ENCODE measurements at regions not wholly inside any gene's neighbourhood (a gene's known extent, or its start where the extent isn't known, plus 50 kb on each side); places are given as distances from the start of the nearest gene placed in this dataset.

DNA sequence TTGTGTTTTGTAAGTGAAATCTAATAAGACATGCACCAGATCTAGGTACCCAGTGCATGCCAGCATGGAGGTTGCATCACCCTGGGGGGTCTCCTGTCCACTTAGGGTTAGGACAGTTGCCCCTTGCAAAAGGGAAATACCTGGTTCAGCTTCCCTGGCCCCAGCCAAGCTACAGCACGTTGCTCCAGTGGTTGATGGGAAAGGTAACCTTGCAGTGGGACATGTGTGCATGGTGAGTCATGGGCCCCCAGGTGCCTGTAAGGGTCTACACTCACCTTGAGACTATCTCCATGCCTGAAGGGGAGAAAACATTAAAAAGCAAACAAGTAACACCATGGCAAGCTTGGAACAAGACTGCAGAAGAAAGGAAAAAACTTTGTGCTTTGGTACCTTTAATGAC is 143.9 kb downstream of the LSM5 start:
- no peak for DNase-seq (ENCODE audit: low spot score)

GRCh38 chr7:32336726-32337125 is 153.5 kb downstream of the LSM5 start:
- DNase-seq (ENCODE audit: low spot score) = no peak

DNA sequence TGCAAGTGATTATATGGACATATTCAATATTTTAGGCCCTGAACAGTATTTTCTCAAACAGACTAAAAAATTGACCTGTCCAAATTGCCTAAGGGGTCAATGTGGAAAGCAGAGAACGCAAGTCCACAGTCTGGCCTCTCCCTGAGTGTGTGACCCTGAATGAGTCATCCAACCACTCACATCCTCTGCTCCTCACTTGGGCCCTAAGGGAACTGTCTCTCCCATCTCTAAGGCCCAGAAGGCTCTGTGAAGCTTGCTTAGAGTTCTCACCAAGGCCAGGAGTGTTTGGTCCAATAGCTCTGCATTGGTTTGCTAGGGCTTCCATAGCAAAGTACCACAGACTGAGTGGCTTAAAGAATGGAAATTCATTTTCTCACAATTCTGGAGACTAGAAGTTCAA is 155.1 kb downstream of the LSM5 start:
- DNase-seq (ENCODE audit: low spot score) = no peak

DNA sequence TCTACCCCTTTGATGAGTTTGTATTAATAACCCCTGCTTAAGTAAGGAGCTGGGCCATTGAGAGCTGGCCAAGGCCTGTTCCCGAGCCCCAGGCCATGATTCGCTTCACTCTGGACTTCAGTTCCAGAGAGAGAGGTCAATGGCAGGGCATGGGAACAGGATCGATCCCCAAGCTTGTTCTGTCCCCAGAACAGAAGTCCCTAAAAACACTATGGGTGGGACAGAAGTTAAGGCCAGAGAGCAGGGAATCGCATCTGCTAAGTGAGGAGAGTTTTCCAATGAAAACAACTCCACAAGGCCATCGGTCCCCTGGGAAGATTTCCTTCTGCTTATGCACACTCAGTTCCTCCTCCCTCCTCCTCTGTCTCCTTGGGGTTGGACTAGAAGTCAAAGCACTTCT is 159.6 kb downstream of the LSM5 start:
- DNase-seq (ENCODE audit: low spot score) = no peak

- DNase-seq (ENCODE audit: low spot score) = no peak
These were observed 164.1 kb downstream of the LSM5 start for GRCh38 chr7:32326078-32326477.

DNA sequence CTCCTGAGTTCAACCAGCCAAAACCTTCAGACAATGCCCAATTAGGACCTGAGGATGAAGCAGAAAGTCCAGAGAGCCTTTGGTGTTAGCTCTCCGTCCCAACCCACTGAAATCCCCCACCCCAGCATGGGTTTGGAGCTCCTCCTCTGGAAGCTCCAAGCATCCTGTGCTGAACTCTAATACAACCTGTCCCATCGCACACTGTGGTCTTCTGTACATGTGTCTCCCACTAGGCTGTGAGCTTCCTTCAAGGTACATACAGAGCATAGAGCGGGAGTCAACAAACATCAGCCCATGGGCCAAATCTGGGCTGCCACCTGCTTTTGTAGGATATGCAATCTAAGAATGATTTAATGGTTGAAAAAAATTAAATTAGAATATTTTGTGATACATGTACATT is 166.5 kb downstream of the LSM5 start:
- DNase-seq (ENCODE audit: low spot score) = no peak

DNA sequence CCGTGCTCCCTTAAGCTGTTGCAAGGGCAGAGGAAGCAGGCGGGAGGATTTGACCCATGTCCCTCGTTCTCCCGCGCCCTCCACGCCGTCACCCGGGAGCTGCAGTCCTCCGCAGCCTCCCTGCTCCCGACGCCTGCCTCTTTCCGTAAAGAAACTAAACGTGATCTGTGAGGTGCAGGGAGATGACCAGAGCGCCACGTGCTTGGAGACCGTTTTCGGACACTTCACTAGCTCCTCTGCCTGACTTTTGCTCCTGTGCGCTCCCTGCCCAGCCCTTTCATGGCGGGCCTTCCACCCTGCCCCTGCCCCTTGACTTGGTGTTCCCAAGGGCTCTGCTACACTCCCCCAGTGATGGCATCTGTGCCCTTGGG is 171.2 kb downstream of the LSM5 start:
- DNase-seq (ENCODE audit: low spot score) = no peak

DNA sequence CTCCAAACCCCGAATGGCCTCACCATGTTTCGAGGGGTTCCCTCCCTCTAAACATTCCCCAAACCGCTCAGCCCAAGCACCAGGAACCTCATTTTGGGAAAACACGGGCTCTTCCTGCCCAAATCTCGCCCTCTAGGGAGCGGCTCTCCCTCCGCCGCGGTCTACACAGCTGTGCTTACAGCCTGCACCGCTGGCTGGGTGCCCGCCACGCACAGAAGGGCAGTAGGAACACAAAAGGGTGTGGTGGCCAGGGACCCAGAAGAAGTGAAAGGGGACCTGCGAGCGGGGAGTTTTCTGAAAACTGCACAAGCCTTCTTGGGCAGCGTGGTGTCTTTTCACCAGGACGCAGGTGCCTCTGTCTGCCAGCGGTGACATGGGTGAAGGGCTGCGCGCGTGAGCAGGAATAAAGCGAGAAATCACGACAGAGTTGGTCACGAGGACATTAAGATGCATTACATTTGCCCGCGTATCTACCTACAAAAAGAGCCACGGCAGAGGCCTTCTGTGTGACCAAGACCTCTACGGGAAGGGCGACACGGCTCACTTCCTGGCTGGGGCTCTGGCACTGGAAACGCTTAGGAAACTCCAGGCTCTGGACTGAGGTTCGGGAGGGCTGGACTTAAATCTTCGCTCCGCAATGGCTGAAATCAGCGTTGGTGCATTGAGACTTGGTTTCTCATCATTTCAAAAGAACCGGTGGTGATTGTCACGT is 171.7 kb downstream of the LSM5 start:
- no peak for DNase-seq (ENCODE audit: low spot score)

GRCh38 chr7:32316839-32317238 is 173.3 kb downstream of the LSM5 start:
- DNase-seq (ENCODE audit: low spot score) = no peak

- no peak for DNase-seq (ENCODE audit: low spot score)
These were observed 175.4 kb downstream of the LSM5 start for GRCh38 chr7:32314761-32315160.

GRCh38 chr7:32301427-32301826 is 188.8 kb downstream of the LSM5 start:
- DNase-seq (ENCODE audit: low spot score) = no peak

DNA sequence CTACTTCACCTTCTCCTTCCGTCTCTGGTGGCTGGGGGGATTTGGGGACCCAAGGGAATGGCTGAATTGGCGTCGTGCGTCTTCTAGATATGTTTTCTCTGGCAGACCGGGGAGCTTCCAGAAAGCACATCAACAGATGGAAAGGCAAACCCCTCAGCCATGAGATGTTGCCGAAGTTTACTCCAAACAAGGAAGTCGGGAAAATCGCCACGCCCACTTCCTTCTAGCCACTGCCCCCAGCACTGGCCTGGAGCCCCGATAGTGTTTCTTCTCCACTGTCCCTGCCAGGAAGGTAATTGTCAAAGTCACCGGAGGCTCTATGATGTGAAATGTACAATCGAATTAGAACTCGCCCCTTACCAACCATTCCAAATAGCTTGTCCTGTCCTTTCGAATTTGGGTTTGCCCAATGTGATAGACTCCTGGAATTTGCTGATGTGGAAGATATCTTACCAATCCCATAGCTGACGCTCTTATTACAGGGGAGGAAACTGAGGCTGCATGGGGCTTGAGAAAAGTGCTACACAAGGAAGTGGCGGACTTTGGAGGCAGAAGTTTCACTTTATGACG is 191.0 kb downstream of the LSM5 start:
- no peak for DNase-seq (ENCODE audit: low spot score)

- DNase-seq (ENCODE audit: low spot score) = peak; percentile 13
These were observed 191.6 kb downstream of the LSM5 start for GRCh38 chr7:32298408-32299132.

DNA sequence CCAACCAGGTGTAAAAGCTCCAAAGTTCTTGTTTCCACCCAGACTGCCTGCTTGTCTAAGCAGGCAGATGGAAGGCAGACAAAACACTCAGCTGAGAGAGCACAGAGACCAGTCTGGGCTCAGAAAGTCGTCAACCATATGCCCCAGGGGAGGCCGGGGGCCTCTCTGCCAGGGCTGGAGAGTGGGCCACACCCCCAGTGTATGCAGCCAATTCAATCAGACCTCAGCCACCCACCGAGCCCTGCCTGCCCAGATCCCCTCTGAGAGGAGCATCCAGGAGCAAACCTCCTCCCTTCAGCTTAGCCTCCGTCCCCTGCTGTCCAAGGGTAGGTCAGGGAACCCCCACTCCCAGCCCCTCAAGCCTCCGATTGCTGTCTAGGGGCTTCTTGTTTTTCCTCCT is 196.3 kb downstream of the LSM5 start:
- no peak for DNase-seq (ENCODE audit: low spot score)

- no peak for DNase-seq (ENCODE audit: low spot score)
These were observed 200.3 kb downstream of the LSM5 start for GRCh38 chr7:32289651-32290414.

GRCh38 chr7:32285698-32286097 is 204.5 kb downstream of the LSM5 start:
- no peak for DNase-seq (ENCODE audit: low spot score)

- no peak for DNase-seq (ENCODE audit: low spot score)
These were observed 206.6 kb downstream of the LSM5 start for GRCh38 chr7:32283546-32283945.

- no peak for DNase-seq (ENCODE audit: low spot score)
These were observed 209.3 kb upstream of the PDE1C start for GRCh38 chr7:32279500-32279899.

DNA sequence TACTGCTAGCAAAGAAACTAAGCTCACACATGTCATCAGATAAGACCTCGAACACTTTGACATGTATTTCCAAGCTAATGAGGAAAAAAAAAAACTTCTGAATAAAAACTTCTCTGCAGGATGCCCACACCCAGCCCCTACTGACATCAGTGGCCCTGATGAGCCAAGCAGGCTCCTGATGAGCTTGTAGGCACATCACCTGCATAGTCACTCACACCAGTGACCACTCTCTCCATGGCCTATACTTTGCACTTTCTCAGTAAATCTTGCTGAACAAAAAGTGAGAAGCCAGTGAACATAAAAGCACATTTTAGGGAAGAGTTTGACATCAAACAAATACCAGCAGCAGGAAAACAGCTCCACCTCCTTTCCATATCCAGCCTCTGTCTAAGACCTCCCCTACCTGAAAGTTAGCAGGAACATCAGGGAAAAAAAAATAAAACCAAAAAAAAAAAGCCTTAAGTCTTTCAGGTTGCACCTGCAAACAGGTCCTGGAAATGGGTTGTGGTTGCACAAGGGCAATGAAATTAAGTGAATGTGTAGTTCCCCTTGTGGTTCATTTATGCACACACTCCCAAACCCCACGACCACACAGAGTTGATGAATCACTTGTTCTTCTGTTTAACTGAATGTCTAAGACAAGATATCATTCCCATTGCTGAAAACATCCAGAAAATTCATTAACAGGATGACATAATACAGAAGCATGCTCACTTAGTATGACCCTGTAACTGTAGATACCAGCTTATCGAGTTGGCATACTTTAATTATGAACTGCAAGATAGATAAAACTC is 205.2 kb upstream of the PDE1C start:
- DNase-seq (ENCODE audit: low spot score) = no peak

- DNase-seq (ENCODE audit: low spot score) = no peak
These were observed 203.1 kb upstream of the PDE1C start for GRCh38 chr7:32273297-32273696.

DNA sequence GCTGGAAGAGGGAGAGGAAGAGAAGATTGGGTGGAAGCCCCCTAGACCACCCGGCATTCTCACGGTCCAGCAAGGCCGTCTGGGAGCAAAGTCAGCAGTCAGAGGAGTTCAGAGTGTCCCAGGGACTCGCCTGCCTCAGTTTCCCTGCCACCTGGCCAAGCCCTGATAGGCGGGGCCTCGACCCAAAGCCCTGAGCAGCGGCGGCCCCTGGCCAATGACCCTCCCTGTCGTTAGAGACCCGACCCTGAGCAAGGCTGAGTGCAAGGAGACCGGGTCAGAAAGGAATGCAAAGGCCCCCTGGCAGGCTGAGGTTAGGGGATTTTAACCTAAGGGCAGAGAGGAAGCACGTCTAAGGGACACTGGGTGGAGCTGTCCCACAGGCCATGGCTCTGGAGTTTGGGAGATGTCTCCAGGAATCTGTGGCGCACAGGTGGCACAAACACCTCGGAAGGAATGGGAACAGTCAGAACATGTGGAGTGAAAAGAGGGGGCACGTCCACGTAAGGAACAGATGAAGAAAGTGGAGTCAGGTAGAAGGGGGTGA is 196.8 kb upstream of the PDE1C start:
- DNase-seq (ENCODE audit: low spot score) = no peak
